ENCODE measurements at regions not wholly inside any gene's neighbourhood (a gene's known extent, or its start where the extent isn't known, plus 50 kb on each side); places are given as distances from the start of the nearest gene placed in this dataset.

DNA sequence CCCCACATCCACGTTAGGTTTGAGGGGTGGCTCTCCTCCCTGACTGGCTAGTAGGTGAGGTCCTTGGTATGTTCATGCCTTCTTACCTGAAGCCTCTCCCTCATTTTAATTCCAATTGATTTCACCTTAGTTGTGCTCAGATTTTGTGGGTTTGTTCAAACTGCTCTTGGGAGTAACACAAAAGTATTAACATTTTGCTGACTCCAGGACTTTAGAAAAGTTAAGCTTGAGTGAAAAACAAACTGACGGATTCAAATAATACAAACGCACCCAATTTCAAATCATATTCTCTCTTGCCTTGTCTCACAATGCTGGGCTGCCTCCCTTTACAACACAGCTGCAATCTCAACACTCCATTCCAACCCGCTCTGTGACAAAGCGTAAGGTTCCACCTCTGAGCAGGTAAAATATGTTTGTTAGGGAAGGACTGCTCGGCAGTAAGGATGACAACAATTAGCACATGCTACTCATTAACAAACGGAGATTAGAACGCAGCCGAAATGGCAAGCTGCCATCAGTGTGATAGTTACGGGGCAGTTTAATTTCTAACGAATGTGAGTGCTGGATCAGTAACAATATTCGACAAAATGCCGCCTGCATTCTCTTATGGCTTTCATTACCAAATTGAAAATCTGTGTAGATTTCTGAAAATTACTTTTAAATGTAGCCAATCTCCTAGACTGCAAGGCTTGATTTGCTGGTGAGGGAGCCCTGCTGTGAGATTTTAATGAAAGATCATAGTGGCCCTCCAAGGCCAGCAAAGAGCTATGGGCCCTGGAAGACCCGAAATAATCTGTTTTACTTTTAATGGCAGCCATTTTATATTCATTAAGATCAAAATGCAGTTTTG is 730.6 kb upstream of the FANCL start:
- H3K27me3 Mint-ChIP-seq: no peaks in the 10 kb centered on the region
- no peaks in the 10 kb centered on the region for H3K9me3 Mint-ChIP-seq
- ChIA-PET CTCF (no interaction called here), POLR2A (no interaction called here)
- intact Hi-C loops (cut with micrococcal nuclease): no loop called here
- DNase-seq: no peak
- no peaks in the 10 kb centered on the region for H3K4me1 Mint-ChIP-seq (ENCODE audit: low read depth)
- no peak overlapping the region for H3K27ac Mint-ChIP-seq
- H3K4me3 Mint-ChIP-seq: no peak overlapping the region
- H3K36me3 Mint-ChIP-seq: no peaks in the 10 kb centered on the region

DNA sequence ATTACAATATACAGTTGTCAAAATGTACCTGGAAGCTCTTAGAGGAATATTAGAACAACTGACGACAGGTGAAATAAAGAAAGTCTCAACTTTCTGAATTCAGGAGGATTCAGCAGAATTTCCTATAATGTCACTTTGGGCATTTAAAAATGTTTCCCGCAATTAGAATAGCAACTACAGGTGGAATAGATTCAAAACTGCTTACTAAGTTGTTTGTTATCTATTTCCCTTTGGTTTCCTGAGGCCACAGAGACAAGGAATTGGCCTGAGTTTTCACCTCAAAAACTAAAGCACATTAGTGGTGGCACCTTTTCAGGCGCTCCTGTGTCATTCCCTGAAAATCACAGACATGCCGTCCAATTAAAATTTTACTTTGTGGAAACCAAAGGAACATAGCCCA is 729.2 kb upstream of the FANCL start:
- Mint-ChIP-seq H3K27ac (no peak overlapping the region), H3K36me3 (no peaks in the 10 kb centered on the region), H3K4me1 (ENCODE audit: low read depth) (no peaks in the 10 kb centered on the region), H3K9me3 (no peaks in the 10 kb centered on the region), H3K4me3 (no peak overlapping the region), H3K27me3 (no peaks in the 10 kb centered on the region)
- intact Hi-C loops (cut with micrococcal nuclease): no loop called here
- ChIA-PET POLR2A (no interaction called here), CTCF (no interaction called here)
- DNase-seq: no peak

DNA sequence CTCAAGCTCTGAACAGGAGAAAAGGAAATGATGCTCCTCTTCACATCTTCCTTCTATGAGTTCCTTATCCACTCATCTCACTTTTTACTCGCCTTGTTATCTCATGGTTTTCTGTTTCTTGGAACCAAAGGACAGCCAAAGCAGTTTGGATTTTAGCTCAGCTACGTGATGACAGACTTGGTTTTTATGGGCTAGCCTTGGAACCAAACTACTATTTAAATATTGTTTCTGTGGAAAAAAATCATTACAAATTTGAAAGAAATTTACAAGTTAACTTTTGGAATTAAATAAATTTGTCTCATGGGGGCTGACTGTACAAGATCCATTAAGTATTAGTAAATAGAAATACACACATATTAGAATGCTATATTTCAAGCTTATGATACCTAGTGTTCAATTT is 727.8 kb upstream of the FANCL start:
- Mint-ChIP-seq H3K27ac (no peak overlapping the region), H3K9me3 (no peaks in the 10 kb centered on the region), H3K4me3 (no peak overlapping the region), H3K4me1 (ENCODE audit: low read depth) (no peaks in the 10 kb centered on the region), H3K36me3 (no peaks in the 10 kb centered on the region), H3K27me3 (no peaks in the 10 kb centered on the region)
- intact Hi-C loops (cut with micrococcal nuclease): no loop called here
- no peak for DNase-seq
- CTCF ChIA-PET: no interaction called here
- POLR2A ChIA-PET: no interaction called here

DNA sequence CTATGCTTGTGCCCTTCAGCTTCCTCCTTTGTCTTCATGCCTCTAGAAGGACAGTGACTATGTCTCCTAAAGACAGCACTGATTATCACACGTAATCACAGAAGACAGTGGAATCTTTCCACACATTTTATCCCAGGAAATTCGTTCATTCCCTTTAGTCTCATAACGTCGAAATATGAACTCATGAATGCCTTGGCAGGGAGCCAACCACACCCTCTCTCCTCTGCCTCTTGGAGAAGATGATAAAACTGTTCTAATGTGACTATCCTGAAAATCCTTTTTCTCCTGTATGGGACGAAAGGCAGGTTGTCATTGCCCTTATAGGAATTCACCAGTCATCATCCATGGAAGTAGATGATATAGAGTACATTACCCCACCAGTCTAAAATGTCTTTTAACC is 726.6 kb upstream of the FANCL start:
- H3K9me3 Mint-ChIP-seq: no peaks in the 10 kb centered on the region
- no peaks in the 10 kb centered on the region for H3K27me3 Mint-ChIP-seq
- CTCF ChIA-PET: no interaction called here
- no peak overlapping the region for H3K4me3 Mint-ChIP-seq
- H3K36me3 Mint-ChIP-seq: no peaks in the 10 kb centered on the region
- POLR2A ChIA-PET: no interaction called here
- no peak overlapping the region for H3K27ac Mint-ChIP-seq
- no peaks in the 10 kb centered on the region for H3K4me1 Mint-ChIP-seq (ENCODE audit: low read depth)
- no peak for DNase-seq
- intact Hi-C loops (cut with micrococcal nuclease): no loop called here

DNA sequence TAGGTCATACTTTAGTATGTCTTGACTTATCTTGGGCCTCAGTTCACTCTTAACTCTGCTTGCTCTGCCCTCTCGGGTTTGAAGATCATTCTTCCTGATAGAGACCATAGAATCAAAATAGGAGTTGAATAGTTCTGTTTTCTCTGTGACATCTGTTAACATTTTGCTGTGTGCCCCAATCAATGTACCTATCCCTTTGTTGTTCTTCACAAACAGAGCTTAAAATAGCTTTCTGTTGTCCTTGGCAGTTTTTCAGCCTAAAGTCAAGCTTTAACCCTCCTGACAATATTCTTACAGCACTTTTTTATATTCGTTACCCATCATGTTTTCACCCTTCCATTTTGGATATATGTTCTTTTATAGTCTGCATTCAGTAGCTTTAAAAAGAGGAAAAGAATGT is 724.5 kb upstream of the FANCL start:
- POLR2A ChIA-PET: no interaction called here
- CTCF ChIA-PET: no interaction called here

DNA sequence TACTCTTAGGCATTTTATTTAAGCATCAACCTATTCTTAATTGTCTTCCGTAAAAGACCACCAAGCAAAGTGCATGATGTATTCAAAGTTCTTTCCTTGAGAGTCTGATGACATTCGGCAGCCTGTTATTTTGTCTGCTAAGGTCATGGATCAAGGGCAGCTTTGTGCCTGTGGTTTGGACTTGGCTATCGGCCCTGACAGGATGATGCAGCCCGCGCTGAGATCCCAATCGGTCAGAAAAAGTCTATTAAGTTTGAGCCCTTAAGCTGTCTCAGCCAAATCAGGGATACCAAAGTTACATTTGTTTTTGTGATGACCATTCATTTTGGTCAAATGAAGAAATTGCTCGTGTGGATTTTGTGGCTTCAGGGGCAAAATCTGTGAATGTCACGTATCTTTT is 718.9 kb upstream of the FANCL start:
- CTCF ChIA-PET: no interaction called here
- Mint-ChIP-seq H3K27ac (no peak overlapping the region), H3K36me3 (no peaks in the 10 kb centered on the region), H3K4me1 (ENCODE audit: low read depth) (no peaks in the 10 kb centered on the region), H3K27me3 (peaks cover 2% of the 10 kb centered on the region), H3K9me3 (no peaks in the 10 kb centered on the region), H3K4me3 (no peak overlapping the region)
- intact Hi-C loops (cut with micrococcal nuclease): no loop called here
- DNase-seq: no peak
- POLR2A ChIA-PET: no interaction called here

More for the DNA sequence above, 724.5 kb upstream of the FANCL start:
- no peak overlapping the region for H3K4me3 Mint-ChIP-seq
- no peaks in the 10 kb centered on the region for H3K4me1 Mint-ChIP-seq (ENCODE audit: low read depth)
- intact Hi-C loops (cut with micrococcal nuclease): no loop called here
- no peak for DNase-seq
- H3K27ac Mint-ChIP-seq: no peak overlapping the region
- no peaks in the 10 kb centered on the region for H3K27me3 Mint-ChIP-seq
- H3K9me3 Mint-ChIP-seq: no peaks in the 10 kb centered on the region
- no peaks in the 10 kb centered on the region for H3K36me3 Mint-ChIP-seq

DNA sequence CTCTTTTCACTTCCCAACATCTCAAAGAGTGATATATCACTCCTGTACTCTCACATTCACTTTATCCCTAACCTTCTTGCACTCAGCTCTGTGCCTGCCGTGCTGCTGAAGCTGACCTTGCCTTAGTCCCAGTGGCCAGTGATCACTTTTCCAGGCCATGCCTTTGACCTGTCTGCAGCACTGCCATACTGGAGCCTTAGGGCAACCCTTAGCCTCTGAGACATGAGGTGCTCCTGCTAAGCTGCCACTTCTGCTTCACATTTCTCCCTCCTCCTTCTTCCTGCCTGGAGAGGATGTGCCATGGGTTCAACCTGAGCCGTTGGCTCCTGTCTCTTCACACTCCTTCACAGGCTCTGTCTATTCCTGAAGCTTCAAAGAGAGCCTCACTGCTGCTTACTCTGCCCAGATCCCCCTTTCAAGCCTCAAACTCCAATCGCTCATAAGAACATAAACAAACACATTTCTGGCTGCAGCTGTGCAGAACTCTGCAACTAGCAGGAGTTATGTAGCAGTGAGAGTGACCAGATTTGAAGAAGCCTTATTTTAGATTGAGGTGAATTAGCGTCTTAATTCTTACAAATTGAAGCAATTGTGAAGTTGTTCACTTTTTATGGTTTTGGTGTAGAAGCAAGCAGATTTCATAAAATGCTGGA is 716.2 kb upstream of the FANCL start:
- no peaks in the 10 kb centered on the region for H3K36me3 Mint-ChIP-seq
- DNase-seq: no peak
- intact Hi-C loops (cut with micrococcal nuclease): no loop called here
- ChIA-PET POLR2A (no interaction called here), CTCF (interaction anchor here (0.7 kb wide), 1 partner anchor 383 kb away, joined by 3 read pairs; no protein-coding TSS in a partner anchor)
- H3K27ac Mint-ChIP-seq: no peak overlapping the region
- peaks cover 2% of the 10 kb centered on the region for H3K27me3 Mint-ChIP-seq
- no peak overlapping the region for H3K4me3 Mint-ChIP-seq
- H3K9me3 Mint-ChIP-seq: no peaks in the 10 kb centered on the region
- no peaks in the 10 kb centered on the region for H3K4me1 Mint-ChIP-seq (ENCODE audit: low read depth)

DNA sequence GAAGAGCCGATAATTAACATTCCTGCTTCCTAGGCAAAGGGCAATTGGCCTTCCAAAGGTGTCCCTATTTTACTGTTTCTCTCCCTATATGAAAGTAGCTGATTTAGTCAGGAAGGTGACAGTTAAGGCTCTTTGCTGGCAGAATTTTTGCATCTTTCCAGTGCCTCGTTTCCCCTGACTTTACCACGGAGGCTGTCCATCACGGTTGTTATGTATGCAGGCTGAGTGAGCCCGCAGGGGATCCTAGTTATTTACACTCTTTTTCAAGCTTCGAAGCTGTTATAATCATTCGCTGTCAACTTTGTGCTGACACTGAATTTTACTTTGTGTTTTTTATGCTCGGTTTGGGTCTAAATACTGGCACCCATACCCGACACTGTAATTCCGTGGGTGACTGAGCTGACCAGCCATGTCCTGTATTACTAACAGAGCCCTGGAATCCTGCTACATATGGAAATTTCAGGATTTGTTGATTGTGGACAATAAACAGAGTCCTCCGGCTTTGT is 713.8 kb upstream of the FANCL start:
- POLR2A ChIA-PET: no interaction called here
- Mint-ChIP-seq H3K36me3 (no peaks in the 10 kb centered on the region), H3K4me1 (ENCODE audit: low read depth) (no peaks in the 10 kb centered on the region), H3K27me3 (peaks cover 2% of the 10 kb centered on the region), H3K4me3 (no peak overlapping the region), H3K27ac (no peak overlapping the region), H3K9me3 (no peaks in the 10 kb centered on the region)
- intact Hi-C loops (cut with micrococcal nuclease): no loop called here
- no peak for DNase-seq
- CTCF ChIA-PET: no interaction called here

DNA sequence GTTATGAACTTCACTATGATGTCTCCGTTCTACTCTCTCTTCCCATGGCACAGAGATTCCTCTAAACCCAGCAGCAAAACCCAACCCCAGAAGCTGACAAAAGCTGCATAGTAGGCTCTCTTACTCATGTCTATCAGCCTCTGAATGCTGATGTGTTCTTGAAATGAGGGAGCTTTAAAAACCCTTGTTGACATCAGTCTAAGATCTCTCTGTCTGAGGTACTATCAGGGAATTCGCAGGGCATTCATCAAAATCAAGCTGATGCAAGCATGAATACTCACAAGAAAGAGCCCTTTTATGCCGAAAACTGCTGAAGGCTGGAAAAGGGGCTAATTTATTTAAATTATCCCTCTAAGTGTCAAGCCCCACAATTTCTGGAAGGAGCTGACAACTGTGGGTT is 710.6 kb upstream of the FANCL start:
- H3K4me1 Mint-ChIP-seq (ENCODE audit: low read depth): no peaks in the 10 kb centered on the region
- no peaks in the 10 kb centered on the region for H3K27me3 Mint-ChIP-seq
- POLR2A ChIA-PET: no interaction called here
- no peak overlapping the region for H3K4me3 Mint-ChIP-seq
- no peak for DNase-seq
- H3K27ac Mint-ChIP-seq: no peak overlapping the region
- peaks cover 2% of the 10 kb centered on the region for H3K9me3 Mint-ChIP-seq
- CTCF ChIA-PET: no interaction called here
- intact Hi-C loops (cut with micrococcal nuclease): no loop called here
- no peaks in the 10 kb centered on the region for H3K36me3 Mint-ChIP-seq

DNA sequence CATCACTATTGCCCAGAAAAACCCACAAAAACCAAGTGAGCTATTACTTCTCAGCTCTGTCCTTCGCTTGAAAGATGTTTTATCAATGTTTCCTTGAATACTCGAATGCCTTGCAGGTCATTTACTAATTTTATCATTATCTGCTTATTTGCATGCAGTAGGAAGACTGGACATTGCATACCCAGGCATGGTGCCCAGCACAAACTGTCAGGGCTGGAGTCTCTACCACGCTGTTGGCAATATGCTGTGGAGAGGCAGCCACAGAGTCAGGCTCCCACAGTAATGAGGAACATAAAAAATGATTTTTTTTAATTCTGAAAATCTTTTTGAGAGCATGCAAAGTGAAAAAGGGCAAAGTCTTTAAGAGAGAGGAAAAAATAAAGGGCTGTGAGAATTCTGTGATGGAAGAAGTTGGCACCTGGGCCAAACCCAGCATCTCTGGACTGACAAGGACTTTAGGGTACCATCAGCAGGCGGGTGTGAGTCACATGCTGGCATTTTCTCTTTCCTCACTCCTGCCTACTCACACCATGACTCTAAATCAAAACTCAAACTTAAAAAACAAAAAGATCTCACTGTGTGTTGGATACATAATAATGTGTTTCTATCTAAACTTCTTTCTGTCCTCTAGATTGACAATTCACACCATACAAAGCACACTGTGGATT is 709.8 kb upstream of the FANCL start:
- intact Hi-C loops (cut with micrococcal nuclease): no loop called here
- H3K4me1 Mint-ChIP-seq (ENCODE audit: low read depth): no peaks in the 10 kb centered on the region
- no peaks in the 10 kb centered on the region for H3K27me3 Mint-ChIP-seq
- H3K4me3 Mint-ChIP-seq: no peak overlapping the region
- DNase-seq: no peak
- POLR2A ChIA-PET: no interaction called here
- H3K9me3 Mint-ChIP-seq: peaks cover 2% of the 10 kb centered on the region
- H3K27ac Mint-ChIP-seq: no peak overlapping the region
- no peaks in the 10 kb centered on the region for H3K36me3 Mint-ChIP-seq
- CTCF ChIA-PET: no interaction called here

DNA sequence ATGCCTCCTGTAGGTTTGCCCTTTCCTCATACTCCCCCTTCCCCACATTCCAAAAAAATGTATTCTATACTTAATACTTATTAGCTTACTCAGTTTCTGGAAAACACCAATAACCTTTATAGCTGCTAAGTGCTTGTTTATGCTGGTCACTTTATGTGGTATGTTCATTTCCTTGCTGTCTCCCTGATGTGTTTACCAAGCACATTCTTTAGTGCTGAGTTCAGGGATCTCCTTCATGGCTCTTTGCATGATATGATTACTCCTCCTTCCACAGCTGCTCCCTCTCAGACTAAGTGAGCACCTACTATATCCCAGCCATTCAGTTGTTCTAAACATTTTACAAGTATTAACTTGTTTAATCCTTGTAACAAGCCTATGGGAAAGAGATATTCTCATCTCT is 698.3 kb upstream of the FANCL start:
- H3K4me3 Mint-ChIP-seq: no peak overlapping the region
- POLR2A ChIA-PET: no interaction called here
- H3K27ac Mint-ChIP-seq: no peak overlapping the region
- intact Hi-C loops (cut with micrococcal nuclease): no loop called here
- H3K4me1 Mint-ChIP-seq (ENCODE audit: low read depth): no peaks in the 10 kb centered on the region
- H3K27me3 Mint-ChIP-seq: no peaks in the 10 kb centered on the region
- CTCF ChIA-PET: no interaction called here
- H3K36me3 Mint-ChIP-seq: no peaks in the 10 kb centered on the region
- H3K9me3 Mint-ChIP-seq: peaks cover 5% of the 10 kb centered on the region
- DNase-seq: no peak

DNA sequence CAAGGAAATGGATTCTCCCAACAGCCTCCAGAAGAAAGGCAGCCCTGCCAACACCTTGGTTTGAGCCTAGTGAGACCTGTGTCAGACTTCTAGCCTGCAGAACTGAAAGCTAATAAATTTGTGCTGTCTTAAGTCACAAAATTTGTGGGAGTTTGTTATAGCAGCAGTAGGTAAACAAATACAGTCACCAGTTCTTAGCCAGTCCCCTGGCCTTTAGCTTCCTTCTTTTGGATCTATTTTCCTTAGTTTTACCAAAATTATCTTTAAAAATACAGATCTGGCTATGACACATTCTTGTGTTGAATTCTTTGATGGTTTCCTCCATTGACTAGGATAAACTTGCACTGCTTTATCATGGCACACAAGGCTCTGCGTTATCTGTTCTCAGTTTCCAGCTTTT is 697.9 kb upstream of the FANCL start:
- Mint-ChIP-seq H3K9me3 (peaks cover 5% of the 10 kb centered on the region), H3K4me1 (ENCODE audit: low read depth) (no peaks in the 10 kb centered on the region), H3K27me3 (no peaks in the 10 kb centered on the region), H3K36me3 (no peaks in the 10 kb centered on the region), H3K27ac (no peak overlapping the region), H3K4me3 (no peak overlapping the region)
- intact Hi-C loops (cut with micrococcal nuclease): no loop called here
- no peak for DNase-seq
- ChIA-PET POLR2A (no interaction called here), CTCF (no interaction called here)

DNA sequence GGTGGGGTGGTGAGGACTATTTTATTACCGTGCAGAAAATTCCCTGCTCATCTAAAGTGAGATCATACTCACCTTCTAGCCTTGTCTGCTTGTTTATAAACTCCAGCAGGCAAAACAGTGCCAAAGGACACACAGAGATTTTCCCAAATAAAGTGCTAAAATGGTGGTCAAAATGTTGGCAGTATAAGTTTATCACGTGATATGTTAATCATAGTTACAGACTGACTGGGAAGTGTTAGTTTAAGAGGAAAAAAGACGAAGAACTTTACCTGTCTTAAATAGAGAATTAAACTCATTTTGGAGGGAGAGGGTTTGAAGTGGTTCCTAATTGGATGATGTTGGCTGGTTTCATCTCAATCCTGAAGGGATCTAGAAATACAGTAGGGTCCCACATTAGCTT is 691.7 kb upstream of the FANCL start:
- Mint-ChIP-seq H3K4me3 (no peak overlapping the region), H3K9me3 (no peaks in the 10 kb centered on the region), H3K4me1 (ENCODE audit: low read depth) (no peaks in the 10 kb centered on the region), H3K27me3 (no peaks in the 10 kb centered on the region), H3K36me3 (no peaks in the 10 kb centered on the region), H3K27ac (no peak overlapping the region)
- intact Hi-C loops (cut with micrococcal nuclease): no loop called here
- DNase-seq: no peak
- ChIA-PET POLR2A (no interaction called here), CTCF (no interaction called here)
